SK-N-MC (cell line): ENCODE measurements at regions not wholly inside any gene's neighbourhood (a gene's known extent, or its start where the extent isn't known, plus 50 kb on each side); places are given as distances from the start of the nearest gene placed in this dataset.

ENCODE experiments used
- EZH2 ChIP-seq: fragments of 200-600 bp; sonication (generic); IDR thresholded peaks from one replicate; pipeline ENCODE4 v1.6.1; 2017; ENCODE audit warnings: antibody characterized with exemption
- FOXP2 ChIP-seq: optimal IDR thresholded peaks from 2 replicates; pipeline ENCODE3; 2011; ENCODE audit warnings: mild to moderate bottlenecking, moderate library complexity; ENCODE audit not compliant: insufficient read depth; ENCODE audit errors: extremely low read length, control extremely low read depth
- POLR2AphosphoS5 ChIP-seq: IDR thresholded peaks from 2 replicates; pipeline ENCODE4 v1.6.1; 2012; ENCODE audit warnings: mild to moderate bottlenecking, low read depth, low read length, borderline replicate concordance

DNA sequence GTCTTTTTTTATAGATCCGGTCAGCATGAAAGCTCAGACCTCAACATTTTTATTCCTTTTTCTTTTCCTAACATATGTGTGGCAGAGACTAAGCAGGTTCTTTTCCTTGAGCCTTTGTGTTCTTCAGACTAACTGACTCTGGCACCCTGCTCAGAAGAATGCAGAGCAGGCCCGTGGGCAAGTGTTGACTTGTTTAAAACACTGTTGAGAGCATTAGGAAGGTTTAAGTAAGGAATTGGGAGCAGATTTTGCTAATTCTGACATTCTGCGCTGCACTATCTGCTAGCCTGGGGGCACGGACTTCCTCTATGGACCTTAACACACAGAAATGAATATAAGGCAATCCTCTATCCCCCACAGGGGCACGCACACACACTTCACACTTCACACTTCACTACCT lies 182.5 kb upstream of the PIK3R1 start:
- no peak for TF ChIP-seq EZH2
- no peak for TF ChIP-seq POLR2AphosphoS5
- TF ChIP-seq FOXP2, result no peak
